HFF-Myc (cell line): ENCODE measurements at regions not wholly inside any gene's neighbourhood (a gene's known extent, or its start where the extent isn't known, plus 50 kb on each side); places are given as distances from the start of the nearest gene placed in this dataset.

Experiments used
- DNase-seq: peaks from one replicate; pipeline ENCODE4 v3.0.0-alpha.2; 2011; ENCODE audit warnings: low read depth; ENCODE audit errors: extremely low read depth
- H3K4me3 ChIP-seq: replicated peaks from 2 replicates; pipeline ENCODE4 v1.5.1; 2011; ENCODE audit warnings: low read depth, mild to moderate bottlenecking, control low read depth, low read length
- TF ChIP-seq, protein P1 (sequence below): IDR thresholded peaks from 2 replicates; pipeline ENCODE4 v1.5.1; 2012; ENCODE audit warnings: mild to moderate bottlenecking, low read depth, low read length, control low read depth; ENCODE audit errors: missing control alignments

- TF ChIP-seq, protein P1, sequence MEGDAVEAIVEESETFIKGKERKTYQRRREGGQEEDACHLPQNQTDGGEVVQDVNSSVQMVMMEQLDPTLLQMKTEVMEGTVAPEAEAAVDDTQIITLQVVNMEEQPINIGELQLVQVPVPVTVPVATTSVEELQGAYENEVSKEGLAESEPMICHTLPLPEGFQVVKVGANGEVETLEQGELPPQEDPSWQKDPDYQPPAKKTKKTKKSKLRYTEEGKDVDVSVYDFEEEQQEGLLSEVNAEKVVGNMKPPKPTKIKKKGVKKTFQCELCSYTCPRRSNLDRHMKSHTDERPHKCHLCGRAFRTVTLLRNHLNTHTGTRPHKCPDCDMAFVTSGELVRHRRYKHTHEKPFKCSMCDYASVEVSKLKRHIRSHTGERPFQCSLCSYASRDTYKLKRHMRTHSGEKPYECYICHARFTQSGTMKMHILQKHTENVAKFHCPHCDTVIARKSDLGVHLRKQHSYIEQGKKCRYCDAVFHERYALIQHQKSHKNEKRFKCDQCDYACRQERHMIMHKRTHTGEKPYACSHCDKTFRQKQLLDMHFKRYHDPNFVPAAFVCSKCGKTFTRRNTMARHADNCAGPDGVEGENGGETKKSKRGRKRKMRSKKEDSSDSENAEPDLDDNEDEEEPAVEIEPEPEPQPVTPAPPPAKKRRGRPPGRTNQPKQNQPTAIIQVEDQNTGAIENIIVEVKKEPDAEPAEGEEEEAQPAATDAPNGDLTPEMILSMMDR = no peak
- DNase-seq = no peak
- H3K4me3 ChIP-seq = no peak overlapping the region
Measured at GRCh38 chr9:4404156-4404555, 86.1 kb upstream of the SLC1A1 start.

DNA sequence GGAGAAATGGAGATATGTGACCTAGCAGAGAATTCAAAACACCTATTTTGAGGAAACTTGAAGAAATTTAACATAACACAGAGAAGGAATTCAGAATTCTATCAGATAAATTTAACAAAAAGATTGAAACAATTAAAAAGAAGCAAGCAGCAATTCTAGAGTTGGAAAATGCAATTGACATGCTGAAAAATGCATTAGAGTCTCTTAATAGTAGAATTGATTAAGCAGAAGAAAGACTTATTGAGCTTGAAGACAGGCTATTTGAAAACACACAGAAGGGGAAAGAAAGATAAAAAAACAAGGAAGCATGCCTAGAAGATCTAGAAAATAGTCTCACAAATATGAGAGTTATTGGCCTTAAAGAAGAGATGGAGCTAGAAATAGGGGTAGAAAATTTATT, 87.8 kb upstream of the SLC1A1 start:
- no peak for DNase-seq
- H3K4me3 ChIP-seq = no peak overlapping the region
- TF ChIP-seq, protein P1 = no peak

DNA sequence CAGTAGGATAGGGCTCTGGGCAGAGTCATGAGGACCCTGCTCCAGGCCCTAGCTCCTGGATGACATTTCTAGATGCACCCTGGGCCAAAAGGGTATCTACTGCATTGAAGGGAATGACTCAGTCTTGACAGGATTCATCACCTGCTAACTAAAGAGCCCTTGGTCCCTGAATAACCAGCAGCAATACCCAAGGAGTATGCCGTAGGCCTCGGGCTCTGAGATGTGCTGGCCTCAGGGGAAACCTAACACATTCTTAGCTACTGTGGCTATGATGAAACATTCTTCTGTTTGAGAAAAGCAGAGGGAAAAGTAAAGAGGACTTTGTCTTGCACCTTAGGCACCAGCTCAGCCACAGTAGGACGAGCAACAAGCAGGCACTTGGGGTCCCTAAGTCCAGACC, 89.5 kb upstream of the SLC1A1 start:
- TF ChIP-seq, protein P1 = no peak
- no peak for DNase-seq

GRCh38 chr9:4397917-4398316, 92.4 kb upstream of the SLC1A1 start:
- H3K4me3 ChIP-seq = no peak overlapping the region
- DNase-seq = no peak
- TF ChIP-seq, protein P1 = no peak

More for the DNA sequence above, 89.5 kb upstream of the SLC1A1 start:
- no peak overlapping the region for H3K4me3 ChIP-seq

GRCh38 chr9:4393806-4394523, 94.1 kb upstream of the GLIS3 start:
- TF ChIP-seq, protein P1 = no peak
- DNase-seq = no peak
- H3K4me3 ChIP-seq = no peak overlapping the region

DNA sequence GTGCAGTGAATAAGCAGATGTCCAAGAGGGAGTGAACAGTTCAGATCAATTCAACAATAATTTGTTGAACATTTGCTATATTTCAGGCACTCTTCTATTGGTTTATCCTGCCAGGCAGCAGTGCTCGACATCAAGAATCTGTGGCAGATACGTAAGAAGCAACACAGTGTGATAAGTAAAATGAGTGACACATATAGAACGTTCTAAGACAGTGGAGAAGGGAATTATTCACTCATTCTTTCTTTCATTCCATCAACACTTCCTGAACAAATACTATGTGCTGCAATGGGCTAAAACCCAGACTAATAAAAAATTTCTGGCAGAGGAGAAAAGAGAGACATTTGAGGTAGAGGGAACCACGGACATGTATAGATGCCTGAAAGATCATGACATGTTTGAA, 89.9 kb upstream of the GLIS3 start:
- H3K4me3 ChIP-seq = no peak overlapping the region
- no peak for DNase-seq
- TF ChIP-seq, protein P1 = no peak

- DNase-seq = no peak
- TF ChIP-seq, protein P1 = no peak
- H3K4me3 ChIP-seq = no peak overlapping the region
Measured at GRCh38 chr9:4389003-4389402, 89.1 kb upstream of the GLIS3 start.
